Epithelial cell of proximal tubule (primary cell): ENCODE measurements at regions not wholly inside any gene's neighbourhood (a gene's known extent, or its start where the extent isn't known, plus 50 kb on each side); places are given as distances from the start of the nearest gene placed in this dataset.

ENCODE experiments used
- DNase-seq: peaks from one replicate; pipeline ENCODE4 v3.0.0-alpha.2; 2011; ENCODE audit warnings: low read depth
- H3K4me3 ChIP-seq: 2 replicates; pipeline ENCODE4 v1.5.1; 2011; ENCODE audit warnings: low read depth, mild to moderate bottlenecking, low read length
- TF ChIP-seq, protein P1 (sequence below): conservative IDR thresholded peaks from 2 replicates; pipeline ENCODE4 v1.5.1; 2012; ENCODE audit warnings: low read depth, mild to moderate bottlenecking, low read length

- TF ChIP-seq, protein P1, sequence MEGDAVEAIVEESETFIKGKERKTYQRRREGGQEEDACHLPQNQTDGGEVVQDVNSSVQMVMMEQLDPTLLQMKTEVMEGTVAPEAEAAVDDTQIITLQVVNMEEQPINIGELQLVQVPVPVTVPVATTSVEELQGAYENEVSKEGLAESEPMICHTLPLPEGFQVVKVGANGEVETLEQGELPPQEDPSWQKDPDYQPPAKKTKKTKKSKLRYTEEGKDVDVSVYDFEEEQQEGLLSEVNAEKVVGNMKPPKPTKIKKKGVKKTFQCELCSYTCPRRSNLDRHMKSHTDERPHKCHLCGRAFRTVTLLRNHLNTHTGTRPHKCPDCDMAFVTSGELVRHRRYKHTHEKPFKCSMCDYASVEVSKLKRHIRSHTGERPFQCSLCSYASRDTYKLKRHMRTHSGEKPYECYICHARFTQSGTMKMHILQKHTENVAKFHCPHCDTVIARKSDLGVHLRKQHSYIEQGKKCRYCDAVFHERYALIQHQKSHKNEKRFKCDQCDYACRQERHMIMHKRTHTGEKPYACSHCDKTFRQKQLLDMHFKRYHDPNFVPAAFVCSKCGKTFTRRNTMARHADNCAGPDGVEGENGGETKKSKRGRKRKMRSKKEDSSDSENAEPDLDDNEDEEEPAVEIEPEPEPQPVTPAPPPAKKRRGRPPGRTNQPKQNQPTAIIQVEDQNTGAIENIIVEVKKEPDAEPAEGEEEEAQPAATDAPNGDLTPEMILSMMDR = no peak
- DNase-seq = no peak
- no peak overlapping the region for H3K4me3 ChIP-seq
These were observed 313.5 kb downstream of the RPRM start for GRCh38 chr2:153165021-153165420.

DNA sequence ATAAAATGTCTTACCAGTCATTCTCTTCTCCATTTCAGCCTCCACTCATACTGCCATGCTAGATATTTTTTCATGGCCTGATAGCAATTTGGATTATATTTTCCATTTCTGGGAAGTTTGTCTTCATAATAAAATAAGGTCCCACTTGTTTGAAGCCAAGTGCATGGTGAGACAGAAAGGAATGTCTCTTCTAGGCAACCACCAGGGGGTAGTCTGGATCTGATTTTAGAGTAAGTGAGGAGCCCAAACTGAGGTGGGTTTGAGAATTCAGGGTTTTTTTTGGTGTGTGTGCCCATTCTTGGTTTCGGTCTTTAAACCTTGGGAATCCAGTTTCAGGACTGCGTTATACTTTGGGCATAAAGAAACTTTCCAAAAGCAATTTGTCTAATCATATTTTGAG lies 315.5 kb downstream of the RPRM start:
- TF ChIP-seq, protein P1 = peak; percentile 64
- H3K4me3 ChIP-seq = no peak overlapping the region
- no peak for DNase-seq

DNA sequence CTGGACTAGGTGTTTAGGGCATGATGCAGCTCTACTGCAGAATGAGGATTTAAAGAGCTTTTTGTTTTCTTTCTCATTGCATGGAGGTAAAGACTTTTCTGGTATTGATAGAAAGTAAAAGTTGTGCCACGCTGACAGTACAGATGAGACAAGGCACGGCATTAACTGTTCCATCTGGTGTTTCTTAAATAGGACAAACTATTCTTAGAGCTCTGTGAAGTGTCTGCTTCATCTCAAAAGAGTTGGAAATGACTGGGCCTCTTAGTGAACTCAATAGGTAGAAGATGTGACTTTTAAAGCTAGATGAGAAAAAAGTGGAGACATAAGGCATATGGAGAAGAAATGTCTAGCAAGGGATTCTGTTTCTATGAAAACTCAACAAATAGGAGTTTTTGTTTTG lies 321.8 kb downstream of the RPRM start:
- TF ChIP-seq, protein P1 = no peak
- no peak overlapping the region for H3K4me3 ChIP-seq
- no peak for DNase-seq

GRCh38 chr2:153152036-153152435 lies 326.5 kb downstream of the RPRM start:
- DNase-seq = no peak
- no peak overlapping the region for H3K4me3 ChIP-seq
- TF ChIP-seq, protein P1 = no peak

DNA sequence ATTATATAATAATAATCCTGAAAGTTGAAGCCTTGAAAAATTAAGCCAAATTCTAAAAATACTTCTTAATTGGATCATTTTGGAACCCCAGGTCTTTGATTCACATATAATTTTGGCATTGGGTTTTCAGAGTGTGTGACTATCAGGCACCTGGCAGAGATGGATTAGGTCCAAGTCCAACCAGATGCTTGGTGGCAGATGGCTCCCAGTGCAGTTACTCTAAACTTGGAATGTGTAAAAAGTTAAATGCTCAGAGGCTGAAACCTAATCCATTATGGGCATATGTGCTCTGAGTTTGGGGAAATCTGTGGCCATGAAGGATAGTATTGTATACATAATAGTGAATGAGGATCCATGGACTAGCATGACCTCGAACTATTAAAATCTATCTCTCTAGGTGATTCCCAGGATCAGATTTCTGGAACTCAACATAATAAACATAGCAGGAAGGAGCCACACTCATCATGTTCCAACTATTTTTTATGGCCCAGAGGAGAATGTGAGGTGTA lies 333.0 kb downstream of the RPRM start:
- no peak overlapping the region for H3K4me3 ChIP-seq
- DNase-seq = no peak
- TF ChIP-seq, protein P1 = no peak

- TF ChIP-seq, protein P1 = no peak
- no peak for DNase-seq
- H3K4me3 ChIP-seq = no peak overlapping the region
These were observed 335.0 kb downstream of the RPRM start for GRCh38 chr2:153143540-153143939.

GRCh38 chr2:153140498-153140897 lies 338.1 kb downstream of the RPRM start:
- TF ChIP-seq, protein P1 = no peak
- H3K4me3 ChIP-seq = no peak overlapping the region
- no peak for DNase-seq
